WTC11 (cell line): ENCODE measurements at regions not wholly inside any gene's neighbourhood (a gene's known extent, or its start where the extent isn't known, plus 50 kb on each side); places are given as distances from the start of the nearest gene placed in this dataset.

Experiments used
- ATAC-seq: fragments of 200-7000 bp; cut with Tn5 transposase; 2 replicates; pipeline ENCODE4 v1.10.0; 2021; ENCODE audit warnings: mild to moderate bottlenecking, moderate library complexity
- CTCF ChIA-PET: fragments of 300-600 bp; sonication (Branson Sonifier 250); formaldehyde crosslinking; loops from one replicate; lab custom pipeline; 2021; ENCODE audit warnings: antibody characterized with exemption; lab: Charles Lee
- POLR2A ChIA-PET: fragments of 350-600 bp; sonication (Branson Sonifier 250); formaldehyde crosslinking; loops from one replicate; lab custom pipeline; 2021; ENCODE audit warnings: antibody characterized with exemption; lab: Charles Lee
- DNase-seq: peaks from one replicate; pipeline ENCODE4 v3.0.0; 2021; ENCODE audit warnings: low spot score
- H3K27ac Mint-ChIP-seq: 2 replicates; pipeline ENCODE4 v1.8.0; 2021; ENCODE audit warnings: mixed read lengths
- H3K27me3 Mint-ChIP-seq: 2 replicates; pipeline ENCODE4 v1.8.0; 2021; ENCODE audit warnings: low read depth, mild to moderate bottlenecking, moderate library complexity, mixed read lengths
- H3K36me3 Mint-ChIP-seq: 2 replicates; pipeline ENCODE4 v1.8.0; 2021; ENCODE audit warnings: mixed read lengths
- H3K4me1 Mint-ChIP-seq: 2 replicates; pipeline ENCODE4 v1.8.0; 2022; ENCODE audit warnings: mixed read lengths
- H3K4me3 Mint-ChIP-seq: 2 replicates; pipeline ENCODE4 v1.8.0; 2021; ENCODE audit warnings: mild to moderate bottlenecking, moderate library complexity, mixed read lengths
- H3K9me3 Mint-ChIP-seq: 2 replicates; pipeline ENCODE4 v1.8.0; 2021; ENCODE audit warnings: mixed read lengths
- ATF1 ChIP-seq: sonication (generic); formaldehyde crosslinking; IDR thresholded peaks from 2 replicates; pipeline ENCODE4 v1.8.1; 2023; ENCODE audit warnings: mild to moderate bottlenecking, moderate library complexity, missing genetic modification reagents
- NFYB ChIP-seq: sonication (generic); formaldehyde crosslinking; conservative IDR thresholded peaks from 2 replicates; pipeline ENCODE4 v1.8.0; 2022; ENCODE audit warnings: low read depth, missing genetic modification reagents
- PRRX2 ChIP-seq: fragments of 250-450 bp; sonication (Bioruptor Pico); IDR thresholded peaks from 2 replicates; pipeline ENCODE4 v1.8.0; 2021; ENCODE audit warnings: mild to moderate bottlenecking
- TP53 ChIP-seq: sonication (generic); formaldehyde crosslinking; IDR thresholded peaks from 2 replicates; pipeline ENCODE4 v1.8.1; 2023; ENCODE audit warnings: mild to moderate bottlenecking, missing genetic modification reagents
- ZNF263 ChIP-seq: sonication (generic); formaldehyde crosslinking; IDR thresholded peaks from 2 replicates; pipeline ENCODE4 v1.8.1; 2022; ENCODE audit warnings: low read depth, mild to moderate bottlenecking, moderate library complexity, missing genetic modification reagents
- ZNF671 ChIP-seq: fragments of 250-450 bp; sonication (Bioruptor Pico); IDR thresholded peaks from 2 replicates; pipeline ENCODE4 v1.8.0; 2021; ENCODE audit warnings: mild to moderate bottlenecking
- TF ChIP-seq, protein P1 (sequence below): fragments of 250-450 bp; sonication (Bioruptor Pico); IDR thresholded peaks from 2 replicates; pipeline ENCODE4 v1.9.0; 2021; ENCODE audit warnings: moderate library complexity, mild to moderate bottlenecking, inconsistent platforms, borderline replicate concordance
- TF ChIP-seq, protein P2 (sequence below): sonication (generic); formaldehyde crosslinking; conservative IDR thresholded peaks from 2 replicates; pipeline ENCODE4 v1.8.1; 2022; ENCODE audit warnings: mild to moderate bottlenecking, missing genetic modification reagents
- TF ChIP-seq, protein P3 (sequence below): sonication (generic); formaldehyde crosslinking; IDR thresholded peaks from 2 replicates; pipeline ENCODE4 v1.8.0; 2023; ENCODE audit warnings: mild to moderate bottlenecking, missing genetic modification reagents
- TF ChIP-seq, protein P4 (sequence below): sonication (generic); formaldehyde crosslinking; IDR thresholded peaks from 2 replicates; pipeline ENCODE4 v1.8.1; 2022; ENCODE audit warnings: mild to moderate bottlenecking, moderate library complexity, missing genetic modification reagents
- TF ChIP-seq, protein P5 (sequence below): sonication (generic); formaldehyde crosslinking; IDR thresholded peaks from 2 replicates; pipeline ENCODE4 v1.8.1; 2022; ENCODE audit warnings: low read depth, missing genetic modification reagents, borderline replicate concordance
- TF ChIP-seq, protein P6 (sequence below): sonication (generic); formaldehyde crosslinking; IDR thresholded peaks from 2 replicates; pipeline ENCODE4 v1.8.1; 2023; ENCODE audit warnings: mild to moderate bottlenecking, moderate library complexity, missing genetic modification reagents
- TF ChIP-seq, protein P7 (sequence below): sonication (generic); formaldehyde crosslinking; IDR thresholded peaks from 2 replicates; pipeline ENCODE4 v1.8.0; 2023; ENCODE audit warnings: missing genetic modification reagents
- TF ChIP-seq, protein P8 (sequence below): sonication (generic); formaldehyde crosslinking; IDR thresholded peaks from 2 replicates; pipeline ENCODE4 v1.8.1; 2023; ENCODE audit warnings: mild to moderate bottlenecking, missing genetic modification reagents, borderline replicate concordance
- TF ChIP-seq, protein P9 (sequence below): fragments of 250-450 bp; sonication (Bioruptor Pico); conservative IDR thresholded peaks from 2 replicates; pipeline ENCODE4 v1.9.0; 2021; ENCODE audit warnings: mild to moderate bottlenecking

DNA sequence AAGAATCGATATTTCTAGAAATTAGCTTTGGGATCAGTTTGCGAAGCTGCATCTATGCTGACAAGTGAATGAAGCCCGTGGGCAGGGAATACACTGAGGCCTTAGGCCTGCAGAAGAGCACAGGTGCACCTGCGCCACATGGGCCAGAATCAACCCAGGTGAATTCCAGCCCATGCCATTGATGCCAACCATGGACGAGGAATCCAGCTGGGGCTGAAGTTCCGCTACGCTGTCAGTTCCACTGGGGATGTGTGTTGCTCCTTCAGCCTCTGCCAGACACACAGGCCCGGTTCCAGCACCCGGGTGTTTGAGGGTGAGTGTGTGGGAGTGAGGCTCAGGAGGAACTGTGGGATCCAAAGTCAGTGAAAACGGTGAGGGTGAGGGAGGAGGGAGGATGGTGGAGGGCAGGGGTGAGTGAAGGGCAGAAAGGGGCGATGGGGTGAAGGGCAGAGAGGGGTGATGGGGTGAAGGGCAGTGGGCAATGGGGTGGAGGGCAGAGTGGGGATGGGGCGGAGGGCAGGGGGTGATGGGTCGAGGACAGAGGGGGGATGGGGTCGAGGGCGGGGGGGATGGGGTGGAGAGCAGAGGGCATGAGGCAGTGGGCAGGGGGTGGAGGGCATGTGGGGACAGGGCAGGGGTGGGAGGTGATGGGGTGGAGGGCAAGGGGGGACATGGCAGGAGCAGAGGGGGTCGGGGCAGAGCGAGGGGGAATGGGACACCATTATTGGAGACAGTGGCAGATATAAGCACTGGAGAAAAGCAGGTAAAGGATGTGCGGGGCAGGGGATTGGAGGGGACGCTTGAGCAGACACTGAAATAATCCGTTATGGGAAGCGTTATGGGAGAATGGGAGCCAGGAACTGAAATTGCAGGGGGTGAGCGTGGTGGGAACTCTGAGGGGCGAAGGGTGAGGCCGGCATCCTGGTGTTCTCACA, 931.6 kb downstream of the BRD1 start:
- no peak for ATAC-seq
- no peak for DNase-seq
- no peak for TF ChIP-seq ATF1 (CRISPR knock-in tag)
- TF ChIP-seq, protein P1, sequence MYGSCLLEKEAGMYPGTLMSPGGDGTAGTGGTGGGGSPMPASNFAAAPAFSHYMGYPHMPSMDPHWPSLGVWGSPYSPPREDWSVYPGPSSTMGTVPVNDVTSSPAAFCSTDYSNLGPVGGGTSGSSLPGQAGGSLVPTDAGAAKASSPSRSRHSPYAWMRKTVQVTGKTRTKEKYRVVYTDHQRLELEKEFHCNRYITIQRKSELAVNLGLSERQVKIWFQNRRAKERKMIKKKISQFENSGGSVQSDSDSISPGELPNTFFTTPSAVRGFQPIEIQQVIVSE (CRISPR knock-in tag): no peak
- no peak for TF ChIP-seq NFYB (CRISPR knock-in tag)
- TF ChIP-seq, protein P2, sequence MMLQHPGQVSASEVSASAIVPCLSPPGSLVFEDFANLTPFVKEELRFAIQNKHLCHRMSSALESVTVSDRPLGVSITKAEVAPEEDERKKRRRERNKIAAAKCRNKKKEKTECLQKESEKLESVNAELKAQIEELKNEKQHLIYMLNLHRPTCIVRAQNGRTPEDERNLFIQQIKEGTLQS (CRISPR knock-in tag): no peak
- TF ChIP-seq, protein P3, sequence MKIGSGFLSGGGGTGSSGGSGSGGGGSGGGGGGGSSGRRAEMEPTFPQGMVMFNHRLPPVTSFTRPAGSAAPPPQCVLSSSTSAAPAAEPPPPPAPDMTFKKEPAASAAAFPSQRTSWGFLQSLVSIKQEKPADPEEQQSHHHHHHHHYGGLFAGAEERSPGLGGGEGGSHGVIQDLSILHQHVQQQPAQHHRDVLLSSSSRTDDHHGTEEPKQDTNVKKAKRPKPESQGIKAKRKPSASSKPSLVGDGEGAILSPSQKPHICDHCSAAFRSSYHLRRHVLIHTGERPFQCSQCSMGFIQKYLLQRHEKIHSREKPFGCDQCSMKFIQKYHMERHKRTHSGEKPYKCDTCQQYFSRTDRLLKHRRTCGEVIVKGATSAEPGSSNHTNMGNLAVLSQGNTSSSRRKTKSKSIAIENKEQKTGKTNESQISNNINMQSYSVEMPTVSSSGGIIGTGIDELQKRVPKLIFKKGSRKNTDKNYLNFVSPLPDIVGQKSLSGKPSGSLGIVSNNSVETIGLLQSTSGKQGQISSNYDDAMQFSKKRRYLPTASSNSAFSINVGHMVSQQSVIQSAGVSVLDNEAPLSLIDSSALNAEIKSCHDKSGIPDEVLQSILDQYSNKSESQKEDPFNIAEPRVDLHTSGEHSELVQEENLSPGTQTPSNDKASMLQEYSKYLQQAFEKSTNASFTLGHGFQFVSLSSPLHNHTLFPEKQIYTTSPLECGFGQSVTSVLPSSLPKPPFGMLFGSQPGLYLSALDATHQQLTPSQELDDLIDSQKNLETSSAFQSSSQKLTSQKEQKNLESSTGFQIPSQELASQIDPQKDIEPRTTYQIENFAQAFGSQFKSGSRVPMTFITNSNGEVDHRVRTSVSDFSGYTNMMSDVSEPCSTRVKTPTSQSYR (CRISPR knock-in tag): no peak
- TF ChIP-seq, protein P4, sequence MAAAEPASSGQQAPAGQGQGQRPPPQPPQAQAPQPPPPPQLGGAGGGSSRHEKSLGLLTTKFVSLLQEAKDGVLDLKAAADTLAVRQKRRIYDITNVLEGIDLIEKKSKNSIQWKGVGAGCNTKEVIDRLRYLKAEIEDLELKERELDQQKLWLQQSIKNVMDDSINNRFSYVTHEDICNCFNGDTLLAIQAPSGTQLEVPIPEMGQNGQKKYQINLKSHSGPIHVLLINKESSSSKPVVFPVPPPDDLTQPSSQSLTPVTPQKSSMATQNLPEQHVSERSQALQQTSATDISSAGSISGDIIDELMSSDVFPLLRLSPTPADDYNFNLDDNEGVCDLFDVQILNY (CRISPR knock-in tag): no peak
- no peak for TF ChIP-seq ZNF263 (CRISPR knock-in tag)
- TF ChIP-seq, protein P5, sequence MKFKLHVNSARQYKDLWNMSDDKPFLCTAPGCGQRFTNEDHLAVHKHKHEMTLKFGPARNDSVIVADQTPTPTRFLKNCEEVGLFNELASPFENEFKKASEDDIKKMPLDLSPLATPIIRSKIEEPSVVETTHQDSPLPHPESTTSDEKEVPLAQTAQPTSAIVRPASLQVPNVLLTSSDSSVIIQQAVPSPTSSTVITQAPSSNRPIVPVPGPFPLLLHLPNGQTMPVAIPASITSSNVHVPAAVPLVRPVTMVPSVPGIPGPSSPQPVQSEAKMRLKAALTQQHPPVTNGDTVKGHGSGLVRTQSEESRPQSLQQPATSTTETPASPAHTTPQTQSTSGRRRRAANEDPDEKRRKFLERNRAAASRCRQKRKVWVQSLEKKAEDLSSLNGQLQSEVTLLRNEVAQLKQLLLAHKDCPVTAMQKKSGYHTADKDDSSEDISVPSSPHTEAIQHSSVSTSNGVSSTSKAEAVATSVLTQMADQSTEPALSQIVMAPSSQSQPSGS: no peak
- no peak for TF ChIP-seq TP53 (CRISPR knock-in tag)
- TF ChIP-seq, protein P6, sequence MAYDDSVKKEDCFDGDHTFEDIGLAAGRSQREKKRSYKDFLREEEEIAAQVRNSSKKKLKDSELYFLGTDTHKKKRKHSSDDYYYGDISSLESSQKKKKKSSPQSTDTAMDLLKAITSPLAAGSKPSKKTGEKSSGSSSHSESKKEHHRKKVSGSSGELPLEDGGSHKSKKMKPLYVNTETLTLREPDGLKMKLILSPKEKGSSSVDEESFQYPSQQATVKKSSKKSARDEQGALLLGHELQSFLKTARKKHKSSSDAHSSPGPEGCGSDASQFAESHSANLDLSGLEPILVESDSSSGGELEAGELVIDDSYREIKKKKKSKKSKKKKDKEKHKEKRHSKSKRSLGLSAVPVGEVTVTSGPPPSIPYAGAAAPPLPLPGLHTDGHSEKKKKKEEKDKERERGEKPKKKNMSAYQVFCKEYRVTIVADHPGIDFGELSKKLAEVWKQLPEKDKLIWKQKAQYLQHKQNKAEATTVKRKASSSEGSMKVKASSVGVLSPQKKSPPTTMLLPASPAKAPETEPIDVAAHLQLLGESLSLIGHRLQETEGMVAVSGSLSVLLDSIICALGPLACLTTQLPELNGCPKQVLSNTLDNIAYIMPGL (CRISPR knock-in tag): no peak
- TF ChIP-seq, protein P7, sequence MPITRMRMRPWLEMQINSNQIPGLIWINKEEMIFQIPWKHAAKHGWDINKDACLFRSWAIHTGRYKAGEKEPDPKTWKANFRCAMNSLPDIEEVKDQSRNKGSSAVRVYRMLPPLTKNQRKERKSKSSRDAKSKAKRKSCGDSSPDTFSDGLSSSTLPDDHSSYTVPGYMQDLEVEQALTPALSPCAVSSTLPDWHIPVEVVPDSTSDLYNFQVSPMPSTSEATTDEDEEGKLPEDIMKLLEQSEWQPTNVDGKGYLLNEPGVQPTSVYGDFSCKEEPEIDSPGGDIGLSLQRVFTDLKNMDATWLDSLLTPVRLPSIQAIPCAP: no peak
- ChIA-PET POLR2A (no interaction called here), CTCF (interaction anchor here (1.4 kb wide), 1 partner anchor 47 kb away, joined by 5 read pairs; no protein-coding TSS in a partner anchor)
- no peaks in the 10 kb centered on the region for H3K36me3 Mint-ChIP-seq
- H3K27me3 Mint-ChIP-seq: peaks cover 1% of the 10 kb centered on the region; the same call in 1 of the 2 replicates
- no peak overlapping the region for H3K27ac Mint-ChIP-seq
- H3K9me3 Mint-ChIP-seq: no peaks in the 10 kb centered on the region
- H3K4me3 Mint-ChIP-seq: no peak overlapping the region
- no peaks in the 10 kb centered on the region for H3K4me1 Mint-ChIP-seq

DNA sequence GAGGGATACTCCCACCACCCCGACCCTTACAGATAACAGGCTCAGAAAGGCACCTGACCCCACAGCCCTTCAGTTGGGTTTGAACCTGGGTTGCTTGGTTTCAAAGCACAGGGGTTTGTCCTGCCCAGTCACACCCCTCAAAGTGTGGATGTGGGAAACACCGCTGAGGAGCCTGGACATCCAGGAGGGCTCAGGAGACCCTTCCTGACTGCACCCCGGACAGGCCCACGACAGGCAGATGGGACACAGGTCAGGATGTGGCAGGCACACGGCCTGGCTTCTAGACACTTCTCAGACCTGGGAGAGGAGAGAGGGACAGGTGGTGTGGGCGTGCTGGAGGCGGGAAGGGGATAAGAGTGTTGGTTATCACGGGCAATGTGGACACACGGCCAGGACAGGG, 932.3 kb downstream of the BRD1 start:
- no peak overlapping the region for H3K4me3 Mint-ChIP-seq
- POLR2A ChIA-PET: no interaction called here
- DNase-seq (no peak), ATAC-seq (no peak)
- H3K9me3 Mint-ChIP-seq: no peaks in the 10 kb centered on the region
- no peak overlapping the region for H3K27ac Mint-ChIP-seq
- no peaks in the 10 kb centered on the region for H3K4me1 Mint-ChIP-seq
- H3K36me3 Mint-ChIP-seq: no peaks in the 10 kb centered on the region
- H3K27me3 Mint-ChIP-seq: peaks cover 2% of the 10 kb centered on the region; the same call in 1 of the 2 replicates
- CTCF ChIA-PET: interaction anchor here (1.0 to 2.1 kb wide), 4 partner anchors 10 to 410 kb away, joined by 3 to 8 read pairs (median 5); no protein-coding TSS in a partner anchor
- TF ChIP-seq ZNF671 (CRISPR knock-in tag) (no peak), PRRX2 (CRISPR knock-in tag) (no peak)
- TF ChIP-seq, protein P8, sequence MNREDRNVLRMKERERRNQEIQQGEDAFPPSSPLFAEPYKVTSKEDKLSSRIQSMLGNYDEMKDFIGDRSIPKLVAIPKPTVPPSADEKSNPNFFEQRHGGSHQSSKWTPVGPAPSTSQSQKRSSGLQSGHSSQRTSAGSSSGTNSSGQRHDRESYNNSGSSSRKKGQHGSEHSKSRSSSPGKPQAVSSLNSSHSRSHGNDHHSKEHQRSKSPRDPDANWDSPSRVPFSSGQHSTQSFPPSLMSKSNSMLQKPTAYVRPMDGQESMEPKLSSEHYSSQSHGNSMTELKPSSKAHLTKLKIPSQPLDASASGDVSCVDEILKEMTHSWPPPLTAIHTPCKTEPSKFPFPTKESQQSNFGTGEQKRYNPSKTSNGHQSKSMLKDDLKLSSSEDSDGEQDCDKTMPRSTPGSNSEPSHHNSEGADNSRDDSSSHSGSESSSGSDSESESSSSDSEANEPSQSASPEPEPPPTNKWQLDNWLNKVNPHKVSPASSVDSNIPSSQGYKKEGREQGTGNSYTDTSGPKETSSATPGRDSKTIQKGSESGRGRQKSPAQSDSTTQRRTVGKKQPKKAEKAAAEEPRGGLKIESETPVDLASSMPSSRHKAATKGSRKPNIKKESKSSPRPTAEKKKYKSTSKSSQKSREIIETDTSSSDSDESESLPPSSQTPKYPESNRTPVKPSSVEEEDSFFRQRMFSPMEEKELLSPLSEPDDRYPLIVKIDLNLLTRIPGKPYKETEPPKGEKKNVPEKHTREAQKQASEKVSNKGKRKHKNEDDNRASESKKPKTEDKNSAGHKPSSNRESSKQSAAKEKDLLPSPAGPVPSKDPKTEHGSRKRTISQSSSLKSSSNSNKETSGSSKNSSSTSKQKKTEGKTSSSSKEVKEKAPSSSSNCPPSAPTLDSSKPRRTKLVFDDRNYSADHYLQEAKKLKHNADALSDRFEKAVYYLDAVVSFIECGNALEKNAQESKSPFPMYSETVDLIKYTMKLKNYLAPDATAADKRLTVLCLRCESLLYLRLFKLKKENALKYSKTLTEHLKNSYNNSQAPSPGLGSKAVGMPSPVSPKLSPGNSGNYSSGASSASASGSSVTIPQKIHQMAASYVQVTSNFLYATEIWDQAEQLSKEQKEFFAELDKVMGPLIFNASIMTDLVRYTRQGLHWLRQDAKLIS (CRISPR knock-in tag): no peak
- TF ChIP-seq, protein P9, sequence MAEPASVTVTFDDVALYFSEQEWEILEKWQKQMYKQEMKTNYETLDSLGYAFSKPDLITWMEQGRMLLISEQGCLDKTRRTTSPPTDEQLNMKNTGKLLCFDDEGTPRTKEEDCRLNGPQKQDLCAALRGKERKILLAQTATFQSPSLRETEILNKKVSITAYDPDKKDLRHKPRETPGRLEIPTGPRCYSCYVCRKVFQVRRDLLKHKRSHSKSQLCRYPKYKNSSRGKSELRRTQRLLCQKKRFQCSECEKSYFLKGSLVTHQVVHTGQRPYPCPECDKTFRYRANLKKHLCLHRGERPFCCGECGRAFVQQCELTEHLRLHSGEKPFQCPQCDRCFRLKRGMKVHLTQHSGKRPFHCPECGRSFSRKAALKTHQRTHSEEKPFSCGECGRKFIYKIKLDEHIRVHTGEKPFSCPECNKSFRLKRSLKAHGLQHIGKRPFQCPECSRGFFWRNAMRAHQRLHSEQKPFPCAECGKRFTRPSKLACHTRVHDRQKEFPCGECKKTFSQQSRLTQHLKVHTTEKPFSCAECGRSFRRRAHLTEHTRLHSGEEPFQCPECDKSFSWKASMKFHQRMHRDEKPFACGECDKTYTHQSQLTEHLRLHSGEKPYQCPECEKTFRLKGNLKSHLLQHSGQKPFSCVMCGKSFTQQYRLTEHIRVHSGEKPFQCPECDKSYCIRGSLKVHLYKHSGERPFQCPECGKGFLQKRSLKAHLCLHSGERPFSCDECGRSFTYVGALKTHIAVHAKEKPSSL (CRISPR knock-in tag): no peak
